OCI-LY1 (cell line): ENCODE measurements at regions not wholly inside any gene's neighbourhood (a gene's known extent, or its start where the extent isn't known, plus 50 kb on each side); places are given as distances from the start of the nearest gene placed in this dataset.
"Not testable (repeated sequence)": the region's sequence is repeated elsewhere in the genome, so short reads cannot be mapped to it uniquely, and the experiment has no call there.

Experiments used
- H2AFZ ChIP-seq: fragments of 200-600 bp; sonication (generic), shearing (Covaris generic); 2 replicates; pipeline ENCODE4 v1.6.0; 2014; ENCODE audit warnings: antibody characterized with exemption, mild to moderate bottlenecking, low read length
- H3F3A ChIP-seq: fragments of 200-600 bp; sonication (generic), shearing (Covaris generic); 2 replicates; pipeline ENCODE4 v1.6.0; 2014; ENCODE audit warnings: mild to moderate bottlenecking, antibody characterized with exemption, low read length, moderate library complexity; ENCODE audit not compliant: insufficient read depth
- H3K27ac ChIP-seq: fragments of 200-600 bp; sonication (generic); 2 replicates; pipeline ENCODE4 v1.5.1; 2014; ENCODE audit warnings: low read length, mixed run types, mild to moderate bottlenecking, low read depth; ENCODE audit not compliant: poor library complexity, severe bottlenecking
- H3K27me3 ChIP-seq: fragments of 200-600 bp; sonication (generic); 2 replicates; pipeline ENCODE4 v1.6.0; 2014; ENCODE audit warnings: antibody characterized with exemption, mild to moderate bottlenecking, low read length, moderate library complexity; ENCODE audit not compliant: insufficient read depth
- H3K36me3 ChIP-seq: fragments of 200-600 bp; sonication (generic); 2 replicates; pipeline ENCODE4 v1.6.1; 2014; ENCODE audit warnings: mild to moderate bottlenecking, antibody characterized with exemption, low read length, moderate library complexity, mixed read lengths; ENCODE audit not compliant: insufficient read depth
- H3K4me1 ChIP-seq: fragments of 200-600 bp; sonication (generic); 2 replicates; pipeline ENCODE4 v1.5.1; 2014; ENCODE audit warnings: mild to moderate bottlenecking, low read length, moderate library complexity; ENCODE audit not compliant: insufficient read depth, severe bottlenecking
- H3K4me2 ChIP-seq: fragments of 200-600 bp; sonication (generic), shearing (Covaris generic); 2 replicates; pipeline ENCODE4 v1.6.1; 2014; ENCODE audit warnings: low read length
- H3K4me3 ChIP-seq: fragments of 200-600 bp; sonication (generic); 2 replicates; pipeline ENCODE4 v1.5.1; 2014; ENCODE audit warnings: low read length, low read depth, mild to moderate bottlenecking, mixed read lengths; ENCODE audit not compliant: poor library complexity, severe bottlenecking
- H3K79me2 ChIP-seq: fragments of 200-600 bp; shearing (Covaris generic); 2 replicates; pipeline ENCODE4 v1.6.1; 2016; ENCODE audit warnings: mixed run types, low read length, mixed read lengths; ENCODE audit not compliant: insufficient read depth
- H3K9ac ChIP-seq: fragments of 200-600 bp; sonication (generic), shearing (Covaris generic); 2 replicates; pipeline ENCODE4 v1.6.1; 2014; ENCODE audit warnings: mild to moderate bottlenecking, low read length, mixed read lengths
- H3K9me2 ChIP-seq: fragments of 200-600 bp; sonication (generic), shearing (Covaris generic); 2 replicates; pipeline ENCODE4 v1.6.1; 2014; ENCODE audit warnings: low read depth, mild to moderate bottlenecking, low read length, mixed read lengths
- H3K9me3 ChIP-seq: fragments of 200-600 bp; shearing (Covaris generic); 2 replicates; pipeline ENCODE4 v1.6.1; 2014; ENCODE audit warnings: low read length, mixed read lengths
- H4K20me1 ChIP-seq: fragments of 200-600 bp; sonication (generic), shearing (Covaris generic); 2 replicates; pipeline ENCODE4 v1.6.0; 2016; ENCODE audit warnings: mild to moderate bottlenecking, low read length; ENCODE audit not compliant: insufficient read depth
- CTCF ChIP-seq: fragments of 200-600 bp; sonication (generic), shearing (Covaris generic); IDR thresholded peaks from 2 replicates; pipeline ENCODE4 v1.5.1; 2017; ENCODE audit warnings: mild to moderate bottlenecking, antibody characterized with exemption, low read length, moderate library complexity, mixed read lengths

GRCh38 chr14:106348873-106349540 is 822.6 kb downstream of the TMEM121 start:
- H3F3A ChIP-seq, H3K9me2 ChIP-seq, H3K9me3 ChIP-seq, H3K79me2 ChIP-seq, H3K27me3 ChIP-seq, H2AFZ ChIP-seq, H4K20me1 ChIP-seq: not testable (repeated sequence)
- Histone ChIP-seq H3K4me3 (peak overlapping the region; percentile 56), H3K4me1 (peaks cover 78% of the 10 kb centered on the region), H3K9ac (peak overlapping the region; percentile 54; the same call in 1 of the 2 replicates), H3K36me3 (peaks cover 23% of the 10 kb centered on the region; the same call in 1 of the 2 replicates), H3K4me2 (peak overlapping the region; percentile 54), H3K27ac (peak overlapping the region; percentile 75)
- peak; percentile 90 for TF ChIP-seq CTCF

- Histone ChIP-seq H3K4me2 (peak overlapping the region; percentile 45; the same call in 1 of the 2 replicates), H3K9ac (peak overlapping the region; percentile 26; the same call in 1 of the 2 replicates), H3K4me3 (peak overlapping the region; percentile 56), H3K36me3 (peaks cover 23% of the 10 kb centered on the region; the same call in 1 of the 2 replicates), H3K27ac (peak overlapping the region; percentile 75), H3K4me1 (peaks cover 82% of the 10 kb centered on the region)
- H2AFZ ChIP-seq, H3K79me2 ChIP-seq, H3K27me3 ChIP-seq, H3K9me3 ChIP-seq, H4K20me1 ChIP-seq, H3F3A ChIP-seq, H3K9me2 ChIP-seq: not testable (repeated sequence)
These were observed 823.5 kb downstream of the TMEM121 start for GRCh38 chr14:106349678-106350457.

GRCh38 chr14:106355007-106355791 is 828.8 kb downstream of the TMEM121 start:
- H3K4me1 ChIP-seq, result peaks cover 78% of the 10 kb centered on the region
- H3F3A ChIP-seq, H3K9me2 ChIP-seq, H2AFZ ChIP-seq, H3K79me2 ChIP-seq, H3K27me3 ChIP-seq, H4K20me1 ChIP-seq, H3K9me3 ChIP-seq, H3K36me3 ChIP-seq: not testable (repeated sequence)
- H3K27ac ChIP-seq, result peak overlapping the region; percentile 90
- peak overlapping the region; percentile 41; the same call in 1 of the 2 replicates for H3K4me2 ChIP-seq
- H3K4me3 ChIP-seq, result peak overlapping the region; percentile 22
- H3K9ac ChIP-seq, result peak overlapping the region; percentile 15; the same call in 1 of the 2 replicates

GRCh38 chr14:106355881-106356642 is 829.7 kb downstream of the TMEM121 start:
- not testable (repeated sequence) for H3K9me3 ChIP-seq, H3K36me3 ChIP-seq, H3F3A ChIP-seq, H3K27me3 ChIP-seq, H4K20me1 ChIP-seq, H2AFZ ChIP-seq, H3K9me2 ChIP-seq, H3K79me2 ChIP-seq
- Histone ChIP-seq H3K4me3 (peak overlapping the region; percentile 22), H3K27ac (peak overlapping the region; percentile 90), H3K4me2 (peak overlapping the region; percentile 41; the same call in 1 of the 2 replicates), H3K9ac (peak overlapping the region; percentile 50; the same call in 1 of the 2 replicates), H3K4me1 (peaks cover 71% of the 10 kb centered on the region)

- not testable (repeated sequence) for H4K20me1 ChIP-seq, H3K79me2 ChIP-seq, H3K27me3 ChIP-seq, H2AFZ ChIP-seq, H3K36me3 ChIP-seq, H3K9me2 ChIP-seq, H3K9me3 ChIP-seq, H3F3A ChIP-seq
- Histone ChIP-seq H3K27ac (peak overlapping the region; percentile 90), H3K9ac (peak overlapping the region; percentile 50; the same call in 1 of the 2 replicates), H3K4me3 (peak overlapping the region; percentile 22), H3K4me1 (peaks cover 67% of the 10 kb centered on the region), H3K4me2 (peak overlapping the region; percentile 41; the same call in 1 of the 2 replicates)
These were observed 830.2 kb downstream of the TMEM121 start for GRCh38 chr14:106356643-106356930.
